OCI-LY7 (cell line): ENCODE measurements at regions not wholly inside any gene's neighbourhood (a gene's known extent, or its start where the extent isn't known, plus 50 kb on each side); places are given as distances from the start of the nearest gene placed in this dataset.

ENCODE experiments used
- BruUV-seq: library from RNA; stranded (reverse); fragments of 400-500 nt; replicated peaks from 2 replicates; lab custom pipeline; 2021; lab: Mats Ljungman, UMichigan
- CTCF ChIA-PET: fragments of 300-600 bp; sonication (Branson Sonifier 250); formaldehyde crosslinking; loops from one replicate; lab custom pipeline; 2022; ENCODE audit warnings: antibody characterized with exemption; ENCODE audit not compliant: unreplicated experiment; lab: Charles Lee
- POLR2A ChIA-PET: fragments of 300-600 bp; sonication (Branson Sonifier 250); formaldehyde crosslinking; loops from one replicate; lab custom pipeline; 2022; ENCODE audit warnings: antibody characterized with exemption; lab: Charles Lee
- DNase-seq: peaks from one replicate; pipeline ENCODE4 v3.0.0-alpha.2; 2015; ENCODE audit warnings: low spot score
- H2AFZ ChIP-seq: fragments of 200-600 bp; sonication (generic), shearing (Covaris generic); 2 replicates; pipeline ENCODE4 v1.6.1; 2014; ENCODE audit warnings: mild to moderate bottlenecking, antibody characterized with exemption, low read length, moderate library complexity
- H3K27ac ChIP-seq: fragments of 200-600 bp; sonication (generic); 2 replicates; pipeline ENCODE4 v1.5.1; 2014; ENCODE audit warnings: mixed run types, low read depth, mild to moderate bottlenecking, moderate library complexity, low read length, inconsistent platforms; ENCODE audit not compliant: poor library complexity, severe bottlenecking
- H3K36me3 ChIP-seq: fragments of 200-600 bp; sonication (generic); 2 replicates; pipeline ENCODE4 v1.6.1; 2014; ENCODE audit warnings: mild to moderate bottlenecking, antibody characterized with exemption, low read length, moderate library complexity, mixed read lengths; ENCODE audit not compliant: insufficient read depth
- H3K4me1 ChIP-seq: fragments of 200-600 bp; sonication (generic); 2 replicates; pipeline ENCODE4 v1.5.1; 2014; ENCODE audit warnings: mild to moderate bottlenecking, low read length; ENCODE audit not compliant: insufficient read depth, poor library complexity, severe bottlenecking
- H3K4me2 ChIP-seq: fragments of 200-600 bp; sonication (generic); 2 replicates; pipeline ENCODE4 v1.6.1; 2014; ENCODE audit warnings: mild to moderate bottlenecking, low read length
- H3K4me3 ChIP-seq: fragments of 200-600 bp; sonication (generic); 2 replicates; pipeline ENCODE4 v1.5.1; 2014; ENCODE audit warnings: mild to moderate bottlenecking, low read depth, low read length; ENCODE audit not compliant: poor library complexity, severe bottlenecking
- H3K79me2 ChIP-seq: fragments of 200-600 bp; sonication (generic); 2 replicates; pipeline ENCODE4 v1.6.1; 2016; ENCODE audit warnings: low read depth, mild to moderate bottlenecking, low read length, moderate library complexity, mixed read lengths; ENCODE audit not compliant: insufficient read depth
- H3K9me2 ChIP-seq: fragments of 200-600 bp; sonication (generic); 2 replicates; pipeline ENCODE4 v1.6.1; 2016; ENCODE audit warnings: mild to moderate bottlenecking, low read length, mixed read lengths; ENCODE audit not compliant: insufficient read depth
- H3K9me3 ChIP-seq: fragments of 200-600 bp; sonication (generic); 2 replicates; pipeline ENCODE4 v1.6.1; 2014; ENCODE audit warnings: mild to moderate bottlenecking, mixed run types, low read length, mixed read lengths
- H4K20me1 ChIP-seq: fragments of 200-600 bp; sonication (generic); 2 replicates; pipeline ENCODE4 v1.6.1; 2014; ENCODE audit warnings: mild to moderate bottlenecking, antibody characterized with exemption, low read length, moderate library complexity, mixed read lengths; ENCODE audit not compliant: insufficient read depth
- EZH2phosphoT487 ChIP-seq: fragments of 200-600 bp; sonication (generic); IDR thresholded peaks from 2 replicates; pipeline ENCODE4 v1.6.1; 2018; ENCODE audit warnings: low read depth, borderline replicate concordance, mild to moderate bottlenecking, mixed run types, antibody characterized with exemption, low read length, moderate library complexity, mixed read lengths
- intact Hi-C: fragments of 100-400 bp; cut with micrococcal nuclease; formaldehyde crosslinking; loops from one replicate; pipeline ENCODE4 v1.10.0; 2022; ENCODE audit not compliant: unreplicated experiment
- TF ChIP-seq, protein P1 (sequence below): fragments of 200-600 bp; sonication (generic); conservative IDR thresholded peaks from 2 replicates; pipeline ENCODE4 v1.5.1; 2014; ENCODE audit warnings: mild to moderate bottlenecking, antibody characterized with exemption, low read length, moderate library complexity, mixed read lengths

DNA sequence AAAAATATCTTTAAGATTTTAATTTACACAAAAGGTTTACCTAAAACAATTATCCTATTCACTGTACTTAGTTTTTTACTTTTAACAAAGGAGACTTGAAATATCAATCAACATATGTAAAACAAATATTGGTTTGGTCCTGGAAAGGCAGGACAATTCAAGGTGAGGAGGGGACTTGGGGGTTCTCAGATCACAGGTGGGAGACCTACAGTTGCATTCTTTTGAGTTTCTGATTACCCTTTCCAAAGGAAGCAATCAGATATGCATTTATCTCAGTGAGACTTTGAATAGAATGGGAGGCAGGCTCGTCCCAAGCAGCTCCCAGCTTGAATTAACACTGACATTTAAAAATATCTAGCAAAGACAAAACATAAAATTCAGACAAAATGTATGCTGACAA lies 1917.3 kb downstream of the C4orf33 start:
- ChIA-PET POLR2A (no interaction called here), CTCF (no interaction called here)
- no peaks in the 10 kb centered on the region for H3K36me3 ChIP-seq
- H4K20me1 ChIP-seq = no peaks in the 10 kb centered on the region
- H3K4me3 ChIP-seq = no peak overlapping the region
- H3K79me2 ChIP-seq = no peaks in the 10 kb centered on the region
- intact Hi-C loops = no loop called here
- no peaks in the 10 kb centered on the region for H3K9me3 ChIP-seq
- H2AFZ ChIP-seq = no peak overlapping the region
- H3K9me2 ChIP-seq = no peaks in the 10 kb centered on the region
- BruUV-seq = no TSS peak
- no peaks in the 10 kb centered on the region for H3K4me1 ChIP-seq
- no peak for DNase-seq
- no peak overlapping the region for H3K27ac ChIP-seq
- no peak for TF ChIP-seq EZH2phosphoT487
- TF ChIP-seq, protein P1, sequence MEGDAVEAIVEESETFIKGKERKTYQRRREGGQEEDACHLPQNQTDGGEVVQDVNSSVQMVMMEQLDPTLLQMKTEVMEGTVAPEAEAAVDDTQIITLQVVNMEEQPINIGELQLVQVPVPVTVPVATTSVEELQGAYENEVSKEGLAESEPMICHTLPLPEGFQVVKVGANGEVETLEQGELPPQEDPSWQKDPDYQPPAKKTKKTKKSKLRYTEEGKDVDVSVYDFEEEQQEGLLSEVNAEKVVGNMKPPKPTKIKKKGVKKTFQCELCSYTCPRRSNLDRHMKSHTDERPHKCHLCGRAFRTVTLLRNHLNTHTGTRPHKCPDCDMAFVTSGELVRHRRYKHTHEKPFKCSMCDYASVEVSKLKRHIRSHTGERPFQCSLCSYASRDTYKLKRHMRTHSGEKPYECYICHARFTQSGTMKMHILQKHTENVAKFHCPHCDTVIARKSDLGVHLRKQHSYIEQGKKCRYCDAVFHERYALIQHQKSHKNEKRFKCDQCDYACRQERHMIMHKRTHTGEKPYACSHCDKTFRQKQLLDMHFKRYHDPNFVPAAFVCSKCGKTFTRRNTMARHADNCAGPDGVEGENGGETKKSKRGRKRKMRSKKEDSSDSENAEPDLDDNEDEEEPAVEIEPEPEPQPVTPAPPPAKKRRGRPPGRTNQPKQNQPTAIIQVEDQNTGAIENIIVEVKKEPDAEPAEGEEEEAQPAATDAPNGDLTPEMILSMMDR = no peak
- no peak overlapping the region for H3K4me2 ChIP-seq

DNA sequence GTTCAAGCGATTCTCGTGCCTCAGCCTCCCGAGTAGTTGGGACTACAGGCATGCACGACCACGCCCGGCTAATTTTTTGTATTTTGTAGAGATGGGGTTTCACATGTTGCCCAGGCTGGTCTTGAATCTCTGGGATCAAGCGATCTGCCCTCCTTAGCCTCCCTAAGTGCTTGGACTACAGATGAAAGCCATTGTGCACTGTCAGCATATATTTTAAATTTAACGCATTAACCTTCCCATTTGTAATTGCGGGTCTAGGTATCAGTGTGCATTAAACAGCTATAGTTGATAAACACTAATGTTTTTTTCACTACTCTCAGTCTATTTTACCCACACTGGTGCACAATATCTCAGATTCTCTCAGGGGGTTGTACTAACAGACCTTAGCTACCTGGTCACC lies 1930.8 kb downstream of the C4orf33 start:
- BruUV-seq = no TSS peak
- DNase-seq = no peak
- Histone ChIP-seq H3K4me2 (no peak overlapping the region), H3K4me1 (no peaks in the 10 kb centered on the region), H3K36me3 (no peaks in the 10 kb centered on the region), H2AFZ (no peak overlapping the region), H4K20me1 (no peaks in the 10 kb centered on the region), H3K79me2 (no peaks in the 10 kb centered on the region), H3K9me3 (no peaks in the 10 kb centered on the region), H3K4me3 (no peak overlapping the region), H3K9me2 (no peaks in the 10 kb centered on the region), H3K27ac (no peak overlapping the region)
- intact Hi-C loops = no loop called here
- TF ChIP-seq, protein P1 = no peak
- TF ChIP-seq EZH2phosphoT487 = no peak
- ChIA-PET CTCF (no interaction called here), POLR2A (interaction anchor here (0.6 kb wide), 2 partner anchors 305 to 502 kb away, joined by 3 read pairs; no protein-coding TSS in a partner anchor)

DNA sequence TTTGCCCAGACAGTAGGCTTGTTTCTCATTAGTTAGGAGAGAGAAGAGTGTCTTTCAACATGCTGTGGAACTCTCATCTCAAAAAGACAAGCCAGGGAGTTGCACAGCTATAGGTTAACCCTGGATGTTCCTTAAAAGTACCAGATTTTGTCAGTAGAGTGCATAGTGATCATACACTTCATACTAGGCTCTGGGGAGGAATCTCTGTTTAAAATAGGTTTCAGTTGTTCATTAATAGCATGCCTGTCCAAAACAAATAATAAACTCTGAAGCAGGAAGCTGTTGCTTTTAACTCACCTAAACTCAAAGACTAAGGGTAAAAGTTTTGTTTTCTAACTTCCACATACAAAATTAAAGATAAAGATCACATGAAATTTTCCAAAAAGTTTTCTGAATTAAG lies 1948.4 kb downstream of the C4orf33 start:
- intact Hi-C loops = no loop called here
- Histone ChIP-seq H3K27ac (no peak overlapping the region), H3K36me3 (no peaks in the 10 kb centered on the region), H3K9me2 (no peaks in the 10 kb centered on the region), H3K79me2 (no peaks in the 10 kb centered on the region), H4K20me1 (no peaks in the 10 kb centered on the region), H3K4me1 (no peaks in the 10 kb centered on the region), H3K4me2 (no peak overlapping the region), H3K9me3 (no peaks in the 10 kb centered on the region), H3K4me3 (no peak overlapping the region), H2AFZ (no peak overlapping the region)
- no peak for TF ChIP-seq EZH2phosphoT487
- TF ChIP-seq, protein P1 = no peak
- ChIA-PET CTCF (no interaction called here), POLR2A (interaction anchor here (0.7 kb wide), 1 partner anchor 95 kb away, joined by 3 read pairs; no protein-coding TSS in a partner anchor)
- DNase-seq = no peak
- no TSS peak for BruUV-seq
